HG03520 (cell line): ENCODE measurements at regions not wholly inside any gene's neighbourhood (a gene's known extent, or its start where the extent isn't known, plus 50 kb on each side); places are given as distances from the start of the nearest gene placed in this dataset.

Source experiments
- ATAC-seq: cut with Tn5 transposase; IDR thresholded peaks from one replicate; pipeline ENCODE4 v1.9.1; 2021; ENCODE audit warnings: mild to moderate bottlenecking, moderate library complexity; ENCODE audit not compliant: unreplicated experiment

DNA sequence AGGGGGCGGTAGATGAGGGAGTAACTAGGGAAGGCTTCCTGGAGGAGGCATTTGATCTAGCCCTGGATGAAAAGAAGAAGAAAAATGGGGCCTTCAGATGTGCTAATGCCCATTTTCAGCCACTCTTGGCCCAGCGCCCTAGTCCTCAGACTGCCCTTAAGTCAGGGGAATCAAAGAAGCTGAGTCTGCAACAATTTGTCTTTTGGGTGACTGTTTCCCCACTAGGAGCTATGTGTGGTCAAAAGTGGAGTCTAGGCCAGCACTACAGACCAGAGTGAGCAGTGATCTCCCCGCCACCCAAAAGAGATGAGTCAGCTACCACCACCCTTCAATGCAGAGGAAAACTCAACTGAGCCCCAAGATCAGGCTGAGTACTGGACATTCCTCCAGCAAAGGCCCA is 542.1 kb downstream of the BNC2 start:
- ATAC-seq = no peak

DNA sequence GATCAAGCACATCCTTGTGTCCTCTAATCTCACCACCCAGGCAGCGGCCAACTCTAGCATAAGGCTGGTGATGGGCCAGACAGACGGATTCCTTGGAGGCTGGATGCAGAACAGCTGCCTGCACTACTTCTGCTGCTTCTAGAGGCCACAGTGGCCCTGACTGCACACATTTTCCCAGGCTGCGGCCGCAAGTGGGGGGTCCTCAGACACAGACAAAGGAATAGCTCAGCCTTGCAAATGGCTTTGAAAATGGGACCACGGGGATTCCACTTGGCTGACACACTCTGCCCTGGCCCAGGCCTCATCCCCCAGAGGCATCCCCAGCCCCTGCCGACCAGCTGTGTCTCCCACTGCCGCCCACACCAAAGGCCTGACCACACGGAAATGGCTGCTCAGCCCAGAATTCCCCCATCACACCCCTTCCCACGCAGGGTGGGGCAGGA is 540.8 kb downstream of the BNC2 start:
- ATAC-seq = no peak

DNA sequence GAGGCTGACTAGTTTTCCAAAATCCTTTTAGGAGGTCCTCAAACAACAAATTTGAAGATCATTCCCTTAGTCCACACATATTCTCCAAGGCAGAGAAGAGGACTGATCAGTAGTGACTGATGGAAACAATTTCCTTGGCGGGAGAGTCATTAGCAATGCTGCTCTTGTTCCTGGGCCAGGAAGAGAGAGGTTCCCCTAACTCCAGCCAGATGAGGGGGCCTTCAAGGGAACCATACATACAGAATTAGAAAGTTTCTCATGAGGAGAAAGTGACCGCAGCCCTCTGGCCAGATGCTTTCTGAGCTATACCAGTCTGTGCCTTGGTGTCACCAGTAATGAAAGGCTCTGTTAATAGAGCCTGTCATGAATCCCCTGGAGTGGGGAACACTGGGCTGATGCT is 539.4 kb downstream of the BNC2 start:
- ATAC-seq = no peak

DNA sequence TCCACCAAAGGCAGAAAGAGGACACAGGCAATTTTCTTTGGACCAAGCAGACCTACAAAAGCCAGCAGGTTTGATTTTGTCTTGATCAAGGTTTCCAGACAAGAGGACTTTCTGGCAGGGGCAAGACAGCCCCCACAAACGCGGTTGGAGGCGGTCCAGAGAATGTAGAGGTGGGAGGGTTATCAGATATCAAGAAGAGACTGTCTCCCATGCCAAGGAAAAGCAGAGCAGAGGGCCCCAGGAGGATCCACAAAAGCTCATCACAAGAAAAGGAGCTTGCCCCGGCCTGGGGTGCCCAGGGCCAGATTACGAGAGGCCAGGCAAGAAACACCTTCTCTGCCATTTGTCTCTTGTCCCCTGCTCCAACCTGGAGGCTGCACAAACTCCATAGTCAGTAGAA is 538.9 kb downstream of the BNC2 start:
- ATAC-seq = no peak

DNA sequence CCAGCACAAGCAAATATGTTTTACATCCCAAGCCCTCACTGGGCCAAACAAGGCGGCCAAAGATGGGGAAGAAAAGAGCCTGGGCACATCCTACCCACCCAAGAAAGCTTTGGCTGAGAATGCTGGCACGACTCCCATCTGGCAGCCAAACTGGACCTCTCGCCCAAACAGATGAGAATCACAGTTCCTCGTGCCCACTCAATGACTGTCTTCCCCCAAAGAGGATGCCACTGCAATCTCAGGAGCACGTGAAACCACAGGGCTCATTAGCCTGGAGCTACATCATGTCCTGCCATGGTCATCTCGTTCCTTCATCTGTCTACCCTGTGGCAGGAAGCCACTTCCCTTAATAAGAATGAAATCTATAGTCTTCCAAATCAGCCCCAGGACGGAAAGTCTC is 536.8 kb downstream of the BNC2 start:
- ATAC-seq = no peak

DNA sequence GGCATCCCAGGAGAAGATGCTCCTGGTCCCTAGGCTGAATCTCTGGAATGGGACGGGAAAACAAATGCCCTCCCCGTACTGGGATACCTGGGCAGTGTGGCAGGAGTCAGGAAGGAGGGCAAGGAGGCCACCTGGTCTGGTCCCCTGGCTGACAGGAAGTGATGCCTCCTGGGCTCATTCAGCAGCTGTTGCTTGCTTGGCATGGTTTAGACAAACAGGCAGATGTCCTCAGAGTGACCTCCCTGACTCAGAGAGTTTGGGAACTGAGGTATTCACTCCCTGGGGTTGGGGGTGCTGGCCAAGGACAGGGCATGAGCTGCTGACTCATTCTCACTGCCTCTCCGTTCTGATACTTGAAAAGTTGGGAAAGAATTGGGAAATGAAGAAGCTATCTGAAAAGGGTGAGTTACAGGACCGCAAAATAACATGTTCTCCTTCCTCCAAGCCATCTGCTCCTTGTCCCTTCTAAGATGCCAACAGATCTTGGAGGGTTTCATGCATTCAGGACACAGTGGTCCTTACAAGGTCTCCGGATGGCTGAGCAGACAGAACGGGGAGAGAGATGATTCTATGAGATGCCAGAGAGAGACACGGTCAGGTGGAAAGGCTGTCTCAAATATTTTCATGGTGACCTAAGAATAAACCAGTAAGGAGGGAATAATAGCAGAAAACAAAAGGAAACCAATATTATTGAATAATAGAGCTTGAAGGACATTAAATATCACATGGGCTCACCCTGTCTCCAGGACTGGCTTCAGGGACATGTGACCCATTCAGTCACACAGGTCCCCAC is 534.5 kb downstream of the BNC2 start:
- ATAC-seq = no peak

DNA sequence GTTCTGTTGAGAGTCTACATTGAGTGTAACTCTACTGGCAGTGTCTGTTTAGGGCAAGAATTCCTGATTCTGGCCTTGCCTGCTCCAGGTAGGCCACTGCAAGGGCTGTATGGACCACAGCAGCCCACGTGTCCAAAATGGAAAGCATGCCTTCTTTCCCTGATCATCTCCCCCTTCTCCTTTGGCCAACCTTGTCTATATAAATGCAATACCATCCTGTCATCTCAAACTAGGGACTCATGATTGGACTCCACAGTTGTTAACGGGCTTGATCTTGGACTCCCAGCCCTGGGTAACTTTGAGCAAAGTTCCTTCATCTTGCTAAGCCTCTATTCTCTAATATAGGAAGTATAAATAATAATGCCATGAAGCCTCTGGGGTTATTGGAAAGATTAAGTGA is 533.6 kb downstream of the BNC2 start:
- ATAC-seq = no peak

DNA sequence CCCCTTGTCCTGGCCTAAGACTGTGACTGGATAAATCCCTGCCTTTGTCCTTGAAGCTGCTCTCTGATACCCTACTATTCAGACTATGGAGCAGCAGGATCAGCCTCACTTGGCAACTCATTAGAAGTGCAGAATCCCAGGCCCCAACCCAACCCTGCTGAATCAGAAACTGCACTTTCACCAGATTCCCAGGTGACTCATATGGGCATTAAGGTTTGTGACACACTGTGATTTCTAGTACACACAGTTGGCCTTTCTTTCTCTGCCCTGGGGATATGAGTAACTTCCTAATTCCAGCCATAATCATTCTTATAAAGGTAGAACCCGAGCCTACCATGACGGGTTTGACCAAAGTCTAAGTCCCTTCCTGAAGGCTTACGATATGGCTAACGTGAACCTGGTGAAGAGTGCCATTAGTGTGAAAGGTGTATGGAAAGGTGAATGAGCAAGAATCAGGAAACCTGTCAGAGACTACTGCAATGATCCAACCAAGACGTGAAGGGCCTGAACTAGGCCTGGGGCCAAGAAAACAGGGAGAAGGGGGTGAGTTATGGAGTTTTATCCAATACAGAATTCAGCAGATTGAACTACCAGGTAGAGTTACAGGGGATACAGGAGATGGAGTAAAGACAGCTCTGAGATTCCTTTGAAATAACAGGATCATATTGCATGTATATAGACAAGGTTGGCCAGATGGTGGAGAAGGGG is 533.0 kb downstream of the BNC2 start:
- no peak for ATAC-seq

DNA sequence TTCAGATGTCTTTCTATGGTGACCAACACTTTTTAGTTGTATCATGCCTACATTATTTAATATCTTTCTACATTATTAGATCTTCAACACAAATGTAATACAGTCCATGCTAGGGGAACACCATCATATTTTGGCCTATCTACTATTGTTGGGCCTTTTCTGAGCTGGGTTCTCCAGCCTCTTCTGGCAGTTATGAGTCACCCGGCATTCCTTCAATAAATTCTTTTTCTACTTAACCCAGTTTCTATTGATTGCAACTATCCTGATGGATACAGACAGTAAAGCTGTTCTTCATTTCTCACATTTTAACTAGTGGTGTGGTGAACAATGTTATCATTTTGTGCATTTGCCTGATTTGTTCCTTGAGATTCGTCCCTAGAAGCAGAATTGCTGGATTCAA is 529.3 kb downstream of the BNC2 start:
- no peak for ATAC-seq

DNA sequence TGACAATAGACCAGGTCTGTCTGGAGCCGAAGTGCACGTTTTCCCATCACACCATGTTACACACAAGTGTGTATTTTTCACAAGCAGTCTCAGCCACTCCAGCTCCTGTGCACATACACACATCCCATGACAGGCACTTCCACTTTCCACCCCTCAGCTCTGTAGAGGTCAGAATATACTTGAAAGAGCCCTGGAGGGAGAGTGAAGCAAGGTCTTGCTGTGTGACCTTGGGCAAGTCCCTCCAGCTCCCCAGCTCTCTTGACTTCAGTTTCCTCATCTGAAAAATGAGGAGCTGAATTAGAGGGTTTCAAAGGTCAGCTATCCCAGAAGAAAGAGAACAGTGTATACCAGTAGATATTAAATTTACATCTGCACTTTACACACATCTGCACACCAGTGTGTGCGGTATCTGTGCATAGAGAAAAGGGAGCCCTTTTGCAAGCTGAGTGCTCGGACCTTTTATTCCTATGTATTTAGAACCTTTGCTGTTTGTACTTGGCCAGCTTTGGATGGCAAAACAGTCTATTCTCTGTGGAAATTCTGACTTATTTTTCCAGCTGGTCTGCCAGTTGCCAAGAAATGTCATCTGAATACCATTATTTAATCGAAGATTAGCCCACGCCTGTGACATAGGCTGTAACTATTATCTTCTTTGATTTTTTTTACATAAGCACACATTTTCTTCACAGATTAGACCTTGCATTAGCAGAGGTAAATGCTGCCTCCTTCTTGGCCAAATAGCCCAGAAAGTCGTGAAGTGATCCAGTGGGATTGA is 528.0 kb downstream of the BNC2 start:
- ATAC-seq = no peak

DNA sequence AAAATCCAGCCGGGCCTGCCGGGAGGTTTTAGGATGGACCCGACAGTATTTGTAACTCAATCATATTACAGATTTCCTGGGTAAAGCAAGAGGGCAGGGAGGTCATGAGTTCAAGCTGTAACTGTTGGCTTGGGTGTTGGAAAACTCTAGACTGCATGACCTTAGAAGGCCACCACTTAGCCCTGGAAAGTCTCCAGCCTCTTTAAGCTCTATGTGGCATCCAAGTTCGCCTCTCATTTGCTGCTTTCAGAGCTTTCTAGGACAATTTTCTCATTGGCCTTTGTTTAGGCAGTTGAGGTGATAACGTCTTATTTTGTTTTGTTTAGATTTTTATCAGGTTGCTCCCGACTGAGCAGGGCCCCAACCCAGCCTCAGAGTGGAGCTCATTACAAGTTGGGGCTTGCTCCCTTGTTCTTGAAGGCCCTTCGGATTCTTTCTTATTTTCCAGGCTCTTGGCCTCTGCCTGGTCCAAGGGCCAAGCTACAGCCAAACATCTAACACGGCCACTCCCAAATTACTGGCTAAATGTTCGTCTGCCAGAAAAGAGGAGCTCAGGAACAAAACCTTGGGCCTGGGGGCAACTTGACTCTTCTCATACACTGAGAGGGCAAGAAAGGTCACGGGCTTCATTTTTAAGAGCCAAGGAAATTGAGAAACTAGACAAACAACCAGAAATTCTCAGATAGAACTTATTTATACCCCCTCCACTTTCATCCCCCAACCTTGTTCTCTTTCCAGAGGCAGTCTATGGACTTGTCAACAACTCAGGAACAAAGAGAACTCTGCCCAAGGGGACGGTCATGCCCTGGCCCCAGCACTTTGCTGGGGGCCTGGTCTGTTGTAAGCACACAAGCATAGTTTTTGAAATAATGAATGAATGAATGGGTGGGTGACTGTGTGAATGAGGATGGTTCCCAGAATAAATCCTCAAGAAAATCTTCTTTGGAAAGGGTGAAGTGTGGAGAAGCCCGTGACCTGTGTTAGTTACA is 526.9 kb downstream of the BNC2 start:
- ATAC-seq = no peak

DNA sequence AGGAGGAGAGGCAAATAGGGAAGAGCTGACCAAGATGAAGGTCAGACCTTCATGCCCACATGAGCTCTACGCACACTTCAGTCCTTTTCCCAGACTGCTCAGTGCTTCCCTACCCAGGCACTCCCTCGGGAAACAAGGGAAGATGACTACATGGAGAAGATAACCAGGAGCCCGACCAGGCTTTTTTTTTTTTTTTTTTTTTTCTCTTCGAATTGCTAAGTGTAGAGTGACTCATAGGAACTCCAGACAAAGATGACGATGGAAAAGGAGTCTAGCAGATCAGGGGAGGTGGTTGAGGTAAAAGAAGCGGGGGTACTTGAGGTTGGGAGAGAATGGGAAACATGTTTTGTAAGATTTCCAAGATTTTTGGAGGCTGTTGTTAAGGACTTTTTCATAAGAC is 526.1 kb downstream of the BNC2 start:
- no peak for ATAC-seq

DNA sequence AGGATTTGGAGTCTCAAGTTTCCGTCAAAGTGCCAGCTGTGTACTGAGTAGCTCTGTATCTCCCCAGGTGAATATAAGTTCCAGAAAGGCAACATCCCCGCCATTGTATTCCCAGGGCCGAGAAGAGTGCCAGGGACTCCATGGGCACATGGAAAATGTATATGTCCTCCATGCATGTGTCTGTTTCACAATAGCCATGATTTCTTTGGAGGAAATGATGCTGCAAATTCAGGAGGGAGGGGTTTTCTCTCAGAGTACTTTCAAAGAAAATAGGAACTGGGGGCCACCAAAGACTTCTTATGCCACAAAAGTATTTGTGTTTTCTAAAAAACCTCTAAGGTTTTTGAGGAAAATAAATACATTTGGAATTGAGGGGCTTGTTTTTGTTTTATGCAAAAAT is 524.6 kb downstream of the BNC2 start:
- no peak for ATAC-seq

DNA sequence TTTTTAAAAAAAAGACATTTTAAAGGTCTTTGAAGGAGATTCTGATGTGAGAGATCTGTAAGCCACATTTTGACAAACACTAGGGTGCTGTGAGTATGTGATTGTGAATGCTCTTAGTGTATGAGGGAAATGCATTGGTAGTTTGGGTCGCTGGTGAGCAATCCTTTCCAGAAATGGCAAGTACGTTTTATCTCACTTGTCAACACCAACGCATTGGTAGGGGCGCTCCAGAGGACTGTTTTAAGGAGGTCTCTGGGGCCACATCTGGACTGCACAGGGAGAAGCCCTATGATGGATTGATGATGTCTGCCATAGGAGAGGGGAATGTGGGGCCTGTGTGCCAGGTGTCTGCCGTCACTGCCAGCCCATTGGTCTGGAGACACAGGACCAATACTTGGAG is 522.6 kb downstream of the BNC2 start:
- no peak for ATAC-seq

DNA sequence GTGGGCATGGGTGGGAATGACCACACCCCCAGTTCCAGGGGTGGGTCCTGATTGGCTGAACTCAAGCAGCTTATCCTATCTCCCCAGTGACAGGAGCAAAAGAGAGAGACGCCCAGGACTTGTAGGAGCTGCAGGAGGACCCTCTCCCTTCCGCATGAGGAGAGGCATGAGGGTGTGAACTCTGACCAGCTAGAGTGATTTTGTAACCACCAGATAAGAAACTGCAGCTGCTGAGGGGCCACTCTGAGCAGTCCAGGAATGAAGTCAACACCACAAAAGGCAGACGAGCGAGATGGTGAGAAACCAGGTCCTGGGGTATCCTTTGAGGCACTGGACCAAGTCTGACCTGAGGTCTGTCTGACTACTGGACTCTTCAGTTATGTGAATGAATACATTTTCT is 521.9 kb downstream of the BNC2 start:
- ATAC-seq = no peak

DNA sequence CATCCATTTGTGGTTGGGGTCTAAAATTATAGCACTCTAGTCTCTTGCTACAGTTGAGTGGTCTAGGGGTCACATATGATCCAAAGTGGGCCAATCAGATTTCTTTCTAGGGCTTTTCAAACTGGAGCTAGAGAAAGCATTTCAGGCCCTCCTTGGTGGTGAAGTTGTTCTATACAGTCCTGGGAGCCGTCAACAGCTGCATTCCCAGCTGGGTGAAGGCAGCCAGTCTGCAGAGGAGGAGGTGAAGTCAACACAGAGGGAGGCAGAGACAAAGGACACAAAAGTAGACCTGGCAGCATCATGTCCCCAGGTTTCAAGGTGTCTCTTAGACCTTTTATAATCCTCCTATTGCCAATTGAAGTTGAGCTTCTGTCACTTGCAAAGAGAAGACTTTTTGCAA is 518.2 kb downstream of the BNC2 start:
- ATAC-seq = no peak

DNA sequence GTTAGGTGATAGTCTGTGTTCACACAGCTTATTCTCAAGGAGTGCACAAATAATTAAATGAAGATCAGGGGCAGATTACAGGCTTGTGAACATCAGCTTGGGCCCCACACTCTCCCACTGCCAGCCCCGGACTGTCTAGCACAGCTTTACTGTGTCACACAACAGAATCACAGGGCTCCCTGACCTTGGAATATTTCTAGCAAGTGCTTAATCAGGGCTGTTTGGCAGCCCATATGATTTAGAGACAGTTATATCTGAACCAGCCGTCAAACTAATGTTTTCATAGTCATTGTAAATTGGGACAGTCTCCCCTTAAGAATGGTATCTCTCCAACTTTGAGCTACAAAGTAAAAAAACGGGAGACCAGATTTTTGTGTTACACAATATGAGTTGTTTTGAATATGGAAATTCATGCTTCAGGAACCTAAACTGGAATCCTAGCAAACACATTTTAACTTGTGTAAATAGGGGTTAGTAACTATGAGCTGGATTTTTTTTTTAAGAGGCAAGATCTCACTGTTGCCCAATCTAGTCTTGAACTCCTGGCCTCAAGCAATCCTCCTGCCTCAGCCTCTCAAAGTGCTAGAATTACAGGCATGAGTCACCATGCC is 517.6 kb downstream of the BNC2 start:
- no peak for ATAC-seq

DNA sequence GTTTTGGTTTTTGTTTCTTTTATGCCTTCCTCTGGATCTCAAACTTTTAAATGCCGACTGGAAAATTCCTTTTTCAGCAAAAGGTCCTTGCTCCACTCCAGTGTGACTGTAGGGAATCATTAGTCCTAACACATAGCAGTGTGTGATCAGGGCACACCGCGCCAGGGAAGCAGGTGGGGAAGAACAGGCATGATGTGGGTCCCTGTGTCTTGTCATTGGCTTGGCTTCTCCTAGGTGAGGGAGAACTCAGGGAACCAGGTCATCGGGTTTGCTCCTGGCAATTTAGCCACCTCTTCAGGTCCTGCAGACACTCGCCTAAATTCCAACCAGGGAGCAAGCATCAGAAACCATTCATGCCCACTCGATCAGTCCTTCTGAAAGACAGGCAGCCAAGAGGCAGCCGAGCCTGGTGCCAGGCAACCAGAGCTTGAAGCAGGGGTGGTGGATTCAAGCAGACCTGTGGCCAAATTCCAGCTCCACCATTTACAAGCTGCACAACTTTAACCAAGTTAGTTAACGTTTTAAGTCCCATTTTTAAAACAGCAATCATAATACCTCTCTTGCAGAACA is 514.2 kb downstream of the BNC2 start:
- ATAC-seq = no peak

DNA sequence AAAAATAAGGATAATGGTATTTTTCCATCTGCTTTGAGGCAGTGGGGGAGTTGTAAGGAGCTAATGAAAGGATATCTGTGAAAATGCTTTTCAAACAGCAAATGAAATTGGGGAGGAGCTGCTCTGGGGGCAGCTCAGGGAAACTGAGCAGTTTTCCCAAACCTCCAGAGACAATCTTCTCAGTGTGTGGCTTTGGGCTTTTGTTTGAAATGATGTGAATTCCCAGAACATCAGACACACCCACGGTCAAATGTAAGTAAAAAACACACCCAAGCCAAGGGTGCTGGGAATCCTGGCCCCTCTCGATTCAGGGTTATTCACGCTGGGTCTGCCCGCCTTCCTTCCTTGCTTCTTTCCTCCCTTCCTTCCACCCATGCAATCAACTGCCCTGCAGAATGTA is 512.6 kb downstream of the BNC2 start:
- ATAC-seq = no peak

DNA sequence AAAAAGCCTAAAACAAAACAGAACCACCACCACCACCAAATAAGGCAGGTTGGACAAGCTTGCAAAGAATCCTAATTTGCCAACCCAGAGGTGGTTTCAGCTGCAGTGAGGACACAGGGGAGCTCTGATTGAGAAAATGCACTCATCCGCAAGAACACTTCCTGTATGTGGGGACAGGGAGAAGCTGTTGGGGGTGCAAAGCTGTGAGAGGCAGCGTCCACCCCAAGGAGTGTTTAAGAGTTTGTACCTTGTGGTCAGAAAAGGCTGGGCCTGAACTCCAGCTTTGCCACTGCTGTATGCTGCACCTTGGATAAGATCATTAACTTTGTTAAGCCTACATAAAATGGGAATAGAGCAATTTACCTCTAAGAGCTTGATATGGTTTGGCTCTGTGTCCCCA is 511.7 kb downstream of the BNC2 start:
- no peak for ATAC-seq
